GM21528 (cell line): ENCODE measurements at regions not wholly inside any gene's neighbourhood (a gene's known extent, or its start where the extent isn't known, plus 50 kb on each side); places are given as distances from the start of the nearest gene placed in this dataset.

ENCODE experiments used
- ATAC-seq: cut with Tn5 transposase; IDR thresholded peaks from one replicate; pipeline ENCODE4 v1.9.1; 2021; ENCODE audit warnings: mild to moderate bottlenecking, moderate library complexity; ENCODE audit not compliant: unreplicated experiment, low FRiP score

- ATAC-seq, result no peak
Measured at GRCh38 chr18:55121397-55122170, 162.3 kb upstream of the CCDC68 start.

GRCh38 chr18:55120896-55121295, 161.6 kb upstream of the CCDC68 start:
- no peak for ATAC-seq

GRCh38 chr18:55119434-55119833, 160.2 kb upstream of the CCDC68 start:
- no peak for ATAC-seq

- ATAC-seq, result no peak
Measured at GRCh38 chr18:55119016-55119415, 159.8 kb upstream of the CCDC68 start.

GRCh38 chr18:55116863-55117262, 157.6 kb upstream of the CCDC68 start:
- no peak for ATAC-seq

GRCh38 chr18:55115606-55116005, 156.3 kb upstream of the CCDC68 start:
- no peak for ATAC-seq

- no peak for ATAC-seq
Measured at GRCh38 chr18:55114876-55115275, 155.6 kb upstream of the CCDC68 start.

GRCh38 chr18:55113800-55114199, 154.5 kb upstream of the CCDC68 start:
- no peak for ATAC-seq

- ATAC-seq, result no peak
Measured at GRCh38 chr18:55111271-55111670, 152.0 kb upstream of the CCDC68 start.

DNA sequence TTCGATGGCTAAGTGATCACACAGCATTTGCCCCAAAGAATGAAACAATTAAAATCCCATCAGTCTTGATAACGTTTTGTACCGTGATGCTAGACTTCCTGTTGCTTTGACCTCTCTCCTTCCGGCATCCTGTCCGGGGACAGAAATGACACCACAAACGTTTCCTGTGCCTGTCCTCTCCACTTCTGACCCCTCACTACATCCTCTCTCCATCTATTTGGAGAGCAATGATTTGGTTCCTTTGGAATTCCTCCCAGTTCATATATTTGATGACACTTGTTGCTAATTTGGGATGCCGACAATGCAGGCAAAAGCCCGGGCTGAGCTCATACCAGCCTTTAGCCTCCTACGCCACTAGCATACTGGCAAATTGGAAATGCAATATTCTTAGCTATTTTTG, 151.2 kb upstream of the CCDC68 start:
- ATAC-seq, result no peak

DNA sequence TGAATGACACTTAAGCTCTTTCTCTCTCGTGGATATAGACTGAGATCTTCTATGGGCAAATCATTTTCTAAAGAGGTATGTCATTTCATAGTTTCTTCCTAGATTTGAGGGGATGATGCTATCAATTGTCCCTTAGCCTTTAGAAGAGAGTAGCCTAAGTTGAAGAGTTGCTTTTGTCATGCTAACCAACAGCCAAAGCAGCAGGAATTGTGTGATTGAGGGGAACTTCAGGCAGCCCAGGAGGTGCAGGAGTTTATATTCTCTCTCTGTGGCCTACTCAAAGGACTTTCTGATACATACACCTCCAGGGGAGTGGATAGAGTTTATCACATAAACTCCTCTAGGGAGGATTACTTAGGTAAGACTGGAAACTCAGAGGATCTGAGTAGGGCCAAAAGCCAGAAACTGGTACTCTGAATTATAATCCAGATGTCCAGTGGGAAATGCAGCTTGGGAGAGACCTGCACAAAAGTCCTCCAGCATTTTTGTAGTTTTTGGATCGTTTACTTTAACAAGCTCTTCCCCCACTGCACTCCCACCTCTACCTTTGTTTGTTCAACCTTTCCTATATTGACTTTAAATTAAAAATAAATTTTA, 150.7 kb upstream of the CCDC68 start:
- no peak for ATAC-seq

DNA sequence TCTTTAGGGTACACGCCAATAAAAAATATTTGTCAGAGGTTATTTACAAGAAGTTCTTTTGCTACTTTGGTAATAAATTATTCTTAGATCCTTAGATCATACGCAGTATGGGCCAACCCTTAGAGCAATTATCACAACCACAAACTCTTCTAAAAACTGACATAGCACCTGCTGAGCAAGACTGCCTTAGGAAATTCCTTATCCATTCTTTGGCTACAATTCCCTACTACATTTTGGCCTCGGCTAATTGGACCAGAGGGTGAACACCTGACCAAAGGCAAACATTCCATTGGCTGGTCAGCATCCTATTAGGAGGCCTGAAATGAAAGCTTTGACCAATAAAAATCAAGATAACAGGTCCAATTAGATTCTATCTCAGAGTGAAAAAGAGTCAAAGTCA, 147.6 kb upstream of the CCDC68 start:
- ATAC-seq, result no peak

GRCh38 chr18:55106466-55106865, 147.2 kb upstream of the CCDC68 start:
- no peak for ATAC-seq

DNA sequence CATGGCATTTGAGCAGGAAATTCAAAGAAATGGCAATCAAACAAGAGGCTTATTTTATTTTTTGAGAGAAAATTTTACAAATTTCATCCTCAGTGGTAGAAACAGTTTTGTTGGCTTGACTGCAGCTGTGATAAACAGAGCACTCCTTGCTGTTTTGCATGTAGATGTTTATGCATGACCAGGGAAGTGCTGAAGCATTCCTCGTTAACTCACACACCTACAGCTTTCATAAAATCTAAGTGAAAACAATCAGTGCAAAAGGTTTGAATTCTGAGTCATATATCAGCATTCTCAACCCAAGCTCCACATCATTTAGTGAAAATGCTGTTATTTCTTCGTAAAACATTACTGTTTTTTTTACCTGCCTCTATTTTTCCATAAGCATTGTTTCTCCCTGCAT, 146.6 kb upstream of the CCDC68 start:
- no peak for ATAC-seq

DNA sequence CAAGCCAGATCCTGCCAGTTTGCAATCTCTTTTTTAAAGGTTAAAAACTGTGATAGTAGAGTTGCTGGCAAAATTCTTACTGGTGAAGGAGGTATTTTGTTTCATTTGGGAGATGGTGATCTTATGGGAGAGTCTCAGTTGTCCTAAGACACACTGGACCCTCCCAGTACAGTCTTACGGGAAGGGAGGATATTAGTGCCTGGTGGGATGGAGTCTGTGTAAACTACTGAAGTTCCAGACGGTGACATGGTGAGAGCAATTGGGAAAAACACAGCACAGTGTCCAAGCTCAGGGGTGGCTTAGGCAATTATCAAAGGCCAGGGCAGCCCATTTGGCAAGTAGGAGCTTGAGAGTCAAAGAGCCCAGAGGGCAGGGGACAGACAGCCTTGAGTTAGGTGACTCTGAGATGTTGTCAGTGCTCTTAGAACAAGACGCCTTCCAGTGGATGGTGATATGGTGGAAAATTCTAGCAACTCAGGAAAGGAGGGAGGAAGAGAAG, 143.7 kb upstream of the CCDC68 start:
- no peak for ATAC-seq

- no peak for ATAC-seq
Measured at GRCh38 chr18:55102501-55102900, 143.2 kb upstream of the CCDC68 start.

GRCh38 chr18:55101458-55101824, 142.2 kb upstream of the CCDC68 start:
- ATAC-seq, result no peak

- no peak for ATAC-seq
Measured at GRCh38 chr18:55100817-55101457, 141.7 kb upstream of the CCDC68 start.

- ATAC-seq, result no peak
Measured at GRCh38 chr18:55097456-55098170, 138.4 kb upstream of the CCDC68 start.

DNA sequence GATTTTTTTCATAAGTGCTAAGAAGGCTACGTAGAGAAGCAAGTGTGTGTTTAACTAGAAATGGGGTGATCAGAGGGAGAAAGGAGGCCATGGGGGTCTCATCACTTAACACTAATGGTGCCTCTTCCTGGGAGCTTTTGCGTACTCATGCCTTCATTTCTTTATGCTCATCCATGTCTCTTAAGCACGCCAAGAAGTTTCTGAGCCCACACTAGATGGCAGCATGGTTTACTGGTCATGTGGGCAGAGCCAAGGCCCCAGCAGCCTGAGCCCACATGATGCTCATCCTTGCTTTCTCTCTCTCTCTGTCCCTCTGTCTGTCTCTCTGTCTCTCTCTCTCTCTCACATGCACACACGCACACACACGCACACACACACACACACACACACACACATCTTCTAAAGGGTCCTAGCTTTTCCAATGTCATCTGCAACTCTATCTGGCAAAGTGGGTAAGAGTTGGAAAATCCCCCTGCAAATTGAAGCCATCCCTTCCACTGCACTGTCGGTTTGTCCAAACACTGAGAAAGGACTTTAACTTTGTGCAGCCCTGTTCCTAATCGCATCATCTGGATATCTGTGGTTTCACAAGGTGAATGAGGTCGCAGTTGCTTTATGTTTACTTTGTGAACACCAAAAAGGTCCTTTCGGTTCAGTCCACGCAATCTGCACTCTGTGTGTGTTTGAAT, 137.1 kb upstream of the CCDC68 start:
- ATAC-seq, result no peak

DNA sequence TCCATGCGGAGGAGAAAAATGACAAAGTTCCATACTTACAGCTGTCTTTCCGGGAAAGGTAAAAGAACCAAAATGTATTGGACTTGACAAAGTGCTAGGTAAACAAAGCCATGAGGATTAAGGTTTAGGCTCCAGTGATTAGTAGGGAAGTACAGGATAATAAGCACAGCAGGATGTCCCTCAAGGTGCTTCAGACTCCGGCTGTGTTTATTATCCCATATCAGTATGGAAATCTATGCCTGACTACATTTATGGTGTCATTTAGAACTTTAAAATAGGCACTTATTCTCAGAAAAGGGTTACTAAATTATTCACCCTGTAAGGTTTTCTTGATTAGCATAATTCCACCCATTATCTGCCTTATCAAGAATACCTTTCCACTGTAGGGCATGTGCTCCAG, 136.3 kb upstream of the CCDC68 start:
- ATAC-seq, result no peak
